RWPE2 (cell line): ENCODE measurements at regions not wholly inside any gene's neighbourhood (a gene's known extent, or its start where the extent isn't known, plus 50 kb on each side); places are given as distances from the start of the nearest gene placed in this dataset.
A peak's percentile ranks its signal among the peaks of the same experiment; 100 is the strongest.

Experiments
- ATAC-seq: fragments of 200-7000 bp; cut with Tn5 transposase; 3 replicates; pipeline ENCODE4 v1.9.1; 2021; ENCODE audit warnings: low read depth
- DNase-seq: peaks from one replicate; pipeline ENCODE4 v3.0.0-alpha.2; 2020; ENCODE audit warnings: low spot score
- H3K27ac ChIP-seq: fragments of 450-650 bp; 2 replicates; pipeline ENCODE4 v1.5.1; 2017; ENCODE audit warnings: mild to moderate bottlenecking; ENCODE audit not compliant: poor library complexity, severe bottlenecking
- H3K27me3 ChIP-seq: fragments of 250-450 bp; sonication (Bioruptor Pico); 2 replicates; pipeline ENCODE4 v1.5.1; 2021; ENCODE audit warnings: mild to moderate bottlenecking, moderate library complexity; ENCODE audit not compliant: insufficient read depth, poor library complexity, severe bottlenecking
- H3K36me3 ChIP-seq: fragments of 250-450 bp; sonication (Bioruptor Pico); 2 replicates; pipeline ENCODE4 v1.5.1; 2020; ENCODE audit warnings: low read depth, mild to moderate bottlenecking, moderate library complexity
- H3K4me1 ChIP-seq: fragments of 250-450 bp; sonication (Bioruptor Pico); 2 replicates; pipeline ENCODE4 v1.5.1; 2021; ENCODE audit warnings: mild to moderate bottlenecking, moderate library complexity; ENCODE audit not compliant: insufficient read depth, poor library complexity, severe bottlenecking
- H3K4me3 ChIP-seq: fragments of 250-450 bp; sonication (Bioruptor Pico); 2 replicates; pipeline ENCODE4 v1.5.1; 2021; ENCODE audit warnings: mild to moderate bottlenecking, moderate library complexity; ENCODE audit not compliant: severe bottlenecking
- H3K9me3 ChIP-seq: fragments of 250-450 bp; sonication (Bioruptor Pico); 2 replicates; pipeline ENCODE4 v1.5.1; 2021; ENCODE audit warnings: mild to moderate bottlenecking, moderate library complexity; ENCODE audit not compliant: severe bottlenecking
- CTCF ChIP-seq: fragments of 450-650 bp; IDR thresholded peaks from one replicate; pipeline ENCODE4 v1.5.1; 2017; ENCODE audit warnings: mild to moderate bottlenecking, moderate library complexity; ENCODE audit not compliant: poor library complexity, severe bottlenecking

- no peaks in the 10 kb centered on the region for H3K4me1 ChIP-seq
- H3K9me3 ChIP-seq: no peaks in the 10 kb centered on the region
- DNase-seq: no peak
- H3K36me3 ChIP-seq: no peaks in the 10 kb centered on the region
- no peak overlapping the region for H3K4me3 ChIP-seq
- TF ChIP-seq CTCF: no peak
- no peak overlapping the region for H3K27ac ChIP-seq
- no peaks in the 10 kb centered on the region for H3K27me3 ChIP-seq
- no peak for ATAC-seq
Observed at GRCh38 chr12:89901319-89901718, 192.7 kb upstream of the ATP2B1 start.

GRCh38 chr12:89899651-89900050, 191.0 kb upstream of the ATP2B1 start:
- no peaks in the 10 kb centered on the region for H3K27me3 ChIP-seq
- H3K4me1 ChIP-seq: peaks cover 3% of the 10 kb centered on the region
- no peak for TF ChIP-seq CTCF
- H3K27ac ChIP-seq: no peak overlapping the region
- ATAC-seq (no peak), DNase-seq (no peak)
- no peaks in the 10 kb centered on the region for H3K9me3 ChIP-seq
- H3K36me3 ChIP-seq: no peaks in the 10 kb centered on the region
- no peak overlapping the region for H3K4me3 ChIP-seq

- Histone ChIP-seq H3K36me3 (no peaks in the 10 kb centered on the region), H3K27me3 (no peaks in the 10 kb centered on the region), H3K27ac (peak overlapping the region; percentile 87), H3K4me1 (peaks cover 15% of the 10 kb centered on the region), H3K9me3 (no peaks in the 10 kb centered on the region), H3K4me3 (no peak overlapping the region)
- no peak for DNase-seq
- no peak for ATAC-seq
- no peak for TF ChIP-seq CTCF
Observed at GRCh38 chr12:89895591-89895990, 187.0 kb upstream of the ATP2B1 start.

- DNase-seq (no peak), ATAC-seq (no peak)
- peak overlapping the region; percentile 87 for H3K27ac ChIP-seq
- no peak for TF ChIP-seq CTCF
- H3K36me3 ChIP-seq: no peaks in the 10 kb centered on the region
- H3K4me3 ChIP-seq: no peak overlapping the region
- H3K27me3 ChIP-seq: no peaks in the 10 kb centered on the region
- H3K4me1 ChIP-seq: peaks cover 15% of the 10 kb centered on the region
- H3K9me3 ChIP-seq: no peaks in the 10 kb centered on the region
Observed at GRCh38 chr12:89895101-89895500, 186.5 kb upstream of the ATP2B1 start.

GRCh38 chr12:89893972-89894706, 185.5 kb upstream of the ATP2B1 start:
- no peak for TF ChIP-seq CTCF
- Histone ChIP-seq H3K27ac (peak overlapping the region; percentile 87), H3K4me1 (peaks cover 15% of the 10 kb centered on the region), H3K36me3 (no peaks in the 10 kb centered on the region), H3K4me3 (no peak overlapping the region), H3K9me3 (no peaks in the 10 kb centered on the region), H3K27me3 (no peaks in the 10 kb centered on the region)
- DNase-seq (no peak), ATAC-seq (peak; percentile 92)
